Upper lobe of left lung (tissue), 6 donors: ENCODE measurements at regions not wholly inside any gene's neighbourhood (a gene's known extent, or its start where the extent isn't known, plus 50 kb on each side); places are given as distances from the start of the nearest gene placed in this dataset.

Source experiments
- ATAC-seq, 2 donors: fragments of 200-7000 bp; cut with Tn5 transposase; one replicate each; pipeline ENCODE4 v1.9.1; 2022; ENCODE audit warnings: mild to moderate bottlenecking in 2 of 2, moderate library complexity in 2 of 2; ENCODE audit not compliant: low FRiP score in 2 of 2
- DNase-seq, 2 donors: peaks; one replicate each; pipeline ENCODE4 v3.0.0-alpha.2; 2019 to 2020
- H3K27ac ChIP-seq, 4 donors: fragments of 200-600 bp; sonication (generic); one replicate each; pipeline ENCODE4 v1.5.1; 2016 to 2019
- H3K27me3 ChIP-seq, 4 donors: fragments of 200-600 bp; sonication (generic); one replicate each; pipeline ENCODE4 v1.5.1; 2017 to 2019
- H3K36me3 ChIP-seq, 4 donors: fragments of 200-600 bp; sonication (generic); one replicate each; pipeline ENCODE4 v1.5.1; 2016 to 2019
- H3K4me1 ChIP-seq, 4 donors: fragments of 200-600 bp; sonication (generic); one replicate each; pipeline ENCODE4 v1.5.1; 2018 to 2019
- H3K4me3 ChIP-seq, 4 donors: fragments of 200-600 bp; sonication (generic); one replicate each; pipeline ENCODE4 v1.5.1; 2017 to 2019; ENCODE audit warnings: mild to moderate bottlenecking in 2 of 4, moderate library complexity in 1 of 4
- H3K9me3 ChIP-seq, 4 donors: fragments of 200-600 bp; sonication (generic); one replicate each; pipeline ENCODE4 v1.5.1; 2018 to 2019
- CTCF ChIP-seq, 6 experiments: fragments of 450-650 bp in 4 of 6; fragments of 200-600 bp in 2 of 6; sonication (generic) in 2 of 6; IDR thresholded peaks; one replicate each; pipeline ENCODE4 v1.5.1; 2016 to 2019; ENCODE audit warnings: antibody characterized with exemption in 6 of 6
- EP300 ChIP-seq, 4 donors: sonication (generic); formaldehyde crosslinking; IDR thresholded peaks; one replicate each; pipeline ENCODE4 v1.5.1; 2017; ENCODE audit warnings: antibody characterized with exemption in 4 of 4, control low read depth in 2 of 4
- POLR2A ChIP-seq, 4 donors: fragments of 450-650 bp; IDR thresholded peaks; one replicate each; pipeline ENCODE4 v1.5.1; 2016 to 2017; ENCODE audit warnings: antibody characterized with exemption in 4 of 4, mild to moderate bottlenecking in 2 of 4
- POLR2AphosphoS5 ChIP-seq, 2 donors: sonication (generic); formaldehyde crosslinking; IDR thresholded peaks; one replicate each; pipeline ENCODE4 v1.5.1; 2017; ENCODE audit warnings: antibody characterized with exemption in 2 of 2
- WGBS, 2 donors: methylation state at CpG; one replicate each; pipeline ENCODE4 v1.1.5; 2017 to 2018; 5-methylcytosine and 5-hydroxymethylcytosine counted together
- donor health status: DM: no; HTN: no; CAD: no; lungs with moderate emphysema.
- donor health status: DM: no; HTN: yes; CAD: no; lungs with severe emphysema.

- ATAC-seq = no peak
- no peaks in the 10 kb centered on the region for H3K36me3 ChIP-seq
- H3K9me3 ChIP-seq = no peaks in the 10 kb centered on the region
- no peaks in the 10 kb centered on the region for H3K27me3 ChIP-seq
- TF ChIP-seq CTCF (IDR thresholded peaks at IDR 0.05) (no peak), POLR2AphosphoS5 (IDR thresholded peaks at IDR 0.05) (no peak), EP300 (IDR thresholded peaks at IDR 0.05) (no peak), POLR2A (IDR thresholded peaks at IDR 0.05) (no peak)
- H3K4me1 ChIP-seq = no peaks in the 10 kb centered on the region
- WGBS, 2 donors = 62 to 81% methylated on average over 2 of the region's 2 CpGs
- no peak for DNase-seq
- no peak overlapping the region for H3K27ac ChIP-seq
- H3K4me3 ChIP-seq = no peak overlapping the region
Observed at GRCh38 chr6:125480146-125480545, 178.4 kb upstream of the HDDC2 start.

DNA sequence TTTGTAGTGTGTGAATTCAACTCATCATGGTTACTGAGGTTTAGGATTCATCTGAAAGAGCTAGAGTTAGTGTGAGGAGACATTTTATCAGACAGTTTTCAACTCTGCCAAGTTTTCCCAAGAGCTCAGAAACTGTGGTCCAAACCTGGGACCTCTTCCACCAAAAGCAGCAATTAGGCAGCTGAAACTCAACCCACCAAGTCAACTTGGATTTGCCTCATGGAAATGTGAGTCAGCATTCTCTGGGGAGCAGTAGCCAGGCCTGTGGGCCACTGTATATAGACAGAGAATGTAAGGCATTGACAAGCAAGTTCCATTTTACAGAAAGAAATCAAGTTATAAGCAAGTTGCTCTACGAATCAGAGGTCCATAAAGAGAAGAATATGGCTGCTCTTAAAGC lies 178.8 kb upstream of the HDDC2 start:
- Histone ChIP-seq H3K4me1 (no peaks in the 10 kb centered on the region), H3K36me3 (no peaks in the 10 kb centered on the region), H3K27ac (no peak overlapping the region), H3K9me3 (no peaks in the 10 kb centered on the region), H3K4me3 (no peak overlapping the region), H3K27me3 (no peaks in the 10 kb centered on the region)
- 79 to 88% methylated on average over 1 of the region's 1 CpG for WGBS, 2 donors
- DNase-seq (no peak), ATAC-seq (no peak)
- TF ChIP-seq CTCF (IDR thresholded peaks at IDR 0.05) = no peak
- TF ChIP-seq POLR2AphosphoS5 (IDR thresholded peaks at IDR 0.05) = no peak
- TF ChIP-seq EP300 (IDR thresholded peaks at IDR 0.05) = no peak
- no peak for TF ChIP-seq POLR2A (IDR thresholded peaks at IDR 0.05)

DNA sequence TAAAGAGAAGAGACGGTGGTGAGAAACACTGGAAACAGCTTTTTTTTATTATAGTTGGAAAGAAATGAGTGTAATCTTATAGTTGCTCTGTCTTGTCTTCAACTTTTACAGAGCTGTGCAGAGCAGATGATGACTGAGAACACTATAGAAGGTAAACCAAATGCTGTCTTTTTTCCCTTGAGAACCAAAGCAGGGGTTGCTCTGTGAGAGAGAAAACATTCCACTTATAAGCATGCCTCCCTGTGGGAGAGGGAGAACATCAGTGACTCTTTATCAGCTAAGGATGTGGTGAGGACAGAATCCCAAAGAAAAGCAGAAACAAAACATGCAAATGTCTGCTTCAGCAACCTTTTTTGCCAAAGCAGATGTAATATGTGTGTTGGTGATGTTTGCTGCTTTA lies 179.3 kb upstream of the HDDC2 start:
- TF ChIP-seq EP300 (IDR thresholded peaks at IDR 0.05) (no peak), CTCF (IDR thresholded peaks at IDR 0.05) (no peak), POLR2AphosphoS5 (IDR thresholded peaks at IDR 0.05) (no peak), POLR2A (IDR thresholded peaks at IDR 0.05) (no peak)
- 80 to 86% methylated on average over 1 of the region's 1 CpG for WGBS, 2 donors

GRCh38 chr6:125485757-125486156 lies 184.0 kb upstream of the HDDC2 start:
- no peak for ATAC-seq

More for the DNA sequence above, 179.3 kb upstream of the HDDC2 start:
- no peaks in the 10 kb centered on the region for H3K36me3 ChIP-seq
- no peaks in the 10 kb centered on the region for H3K9me3 ChIP-seq
- ATAC-seq (no peak), DNase-seq (no peak)
- H3K4me3 ChIP-seq = no peak overlapping the region
- no peaks in the 10 kb centered on the region for H3K4me1 ChIP-seq
- no peak overlapping the region for H3K27ac ChIP-seq
- no peaks in the 10 kb centered on the region for H3K27me3 ChIP-seq

More at GRCh38 chr6:125485757-125486156, 184.0 kb upstream of the HDDC2 start:
- Histone ChIP-seq H3K27me3 (no peaks in the 10 kb centered on the region), H3K4me1 (no peaks in the 10 kb centered on the region), H3K9me3 (no peaks in the 10 kb centered on the region), H3K27ac (no peak overlapping the region), H3K4me3 (no peak overlapping the region), H3K36me3 (no peaks in the 10 kb centered on the region)
- WGBS, 2 donors = 64 to 98% methylated on average over 4 of the region's 4 CpGs
- TF ChIP-seq CTCF (IDR thresholded peaks at IDR 0.05) (no peak), EP300 (IDR thresholded peaks at IDR 0.05) (no peak), POLR2AphosphoS5 (IDR thresholded peaks at IDR 0.05) (no peak), POLR2A (IDR thresholded peaks at IDR 0.05) (no peak)
- DNase-seq = no peak
